Natural killer cell (primary cell): ENCODE measurements at regions not wholly inside any gene's neighbourhood (a gene's known extent, or its start where the extent isn't known, plus 50 kb on each side); places are given as distances from the start of the nearest gene placed in this dataset.
A peak's percentile ranks its signal among the peaks of the same experiment; 100 is the strongest.

Source experiments
- ATAC-seq, 3 donors: fragments of 150-1000 bp in 2 of 3; fragments of 200-7000 bp in 1 of 3; cut with Tn5 transposase; 1 replicate in 1 of 3; 2 replicates in 2 of 3; pipeline ENCODE4 v1.10.0; 2021; ENCODE audit warnings: mild to moderate bottlenecking in 2 of 3, moderate library complexity in 2 of 3
- DNase-seq, 2 donors: peaks; one replicate each; pipeline versions ENCODE4 v3.0.0 to v3.0.0-alpha.2; 2013 to 2021; ENCODE audit warnings: mixed read lengths in 1 of 2
- H3K27ac ChIP-seq: one replicate; pipeline ENCODE4 v1.5.1; 2013; ENCODE audit warnings: mild to moderate bottlenecking, low read length
- H3K27me3 ChIP-seq: one replicate; pipeline ENCODE4 v1.6.1; 2013; ENCODE audit warnings: low read length; ENCODE audit not compliant: control insufficient read depth, insufficient read depth
- H3K36me3 ChIP-seq: one replicate; pipeline ENCODE4 v1.6.1; 2013; ENCODE audit warnings: low read length; ENCODE audit not compliant: control insufficient read depth, insufficient read depth
- H3K4me1 ChIP-seq: one replicate; pipeline ENCODE4 v1.6.1; 2013; ENCODE audit warnings: low read length; ENCODE audit not compliant: control insufficient read depth, insufficient read depth
- H3K4me3 ChIP-seq: one replicate; pipeline ENCODE4 v1.5.1; 2013; ENCODE audit warnings: low read length
- H3K9me3 ChIP-seq: one replicate; pipeline ENCODE4 v1.6.1; 2013; ENCODE audit warnings: low read length; ENCODE audit not compliant: control insufficient read depth, insufficient read depth
- H3K27ac Mint-ChIP-seq, 2 donors: one replicate each; pipeline ENCODE4 v1.8.0; 2022; ENCODE audit warnings: mild to moderate bottlenecking in 2 of 2, mixed read lengths in 2 of 2, moderate library complexity in 1 of 2
- H3K27me3 Mint-ChIP-seq, 2 donors: one replicate each; pipeline ENCODE4 v1.8.0; 2022; ENCODE audit warnings: low read depth in 2 of 2, mixed read lengths in 2 of 2
- H3K36me3 Mint-ChIP-seq: one replicate; pipeline ENCODE4 v1.8.0; 2022; ENCODE audit warnings: mixed read lengths
- H3K4me1 Mint-ChIP-seq, 2 donors: one replicate each; pipeline ENCODE4 v1.8.0; 2022; ENCODE audit warnings: mixed read lengths in 2 of 2
- H3K4me3 Mint-ChIP-seq: one replicate; pipeline ENCODE4 v1.8.0; 2022; ENCODE audit warnings: mild to moderate bottlenecking, moderate library complexity, mixed read lengths
- H3K9me3 Mint-ChIP-seq, 2 donors: one replicate each; pipeline ENCODE4 v1.8.0; 2022; ENCODE audit warnings: mixed read lengths in 2 of 2
- CTCF ChIP-seq: fragments of 200-600 bp; IDR thresholded peaks from one replicate; pipeline ENCODE4 v1.8.0; 2022; ENCODE audit warnings: antibody characterized with exemption
- WGBS: methylation state at CpG from one replicate; pipeline ENCODE4 v1.1.7; 2013; ENCODE audit warnings: missing lambda C conversion rate; ENCODE audit not compliant: insufficient coverage; 5-methylcytosine and 5-hydroxymethylcytosine counted together
- intact Hi-C: fragments of 100-400 bp; cut with micrococcal nuclease; formaldehyde crosslinking; loops from one replicate; pipeline ENCODE4 v1.14.2; 2022

- Histone ChIP-seq H3K27me3 (no peaks in the 10 kb centered on the region), H3K27ac (no peak overlapping the region), H3K4me3 (no peak overlapping the region), H3K36me3 (no peaks in the 10 kb centered on the region), H3K9me3 (no peaks in the 10 kb centered on the region), H3K4me1 (peaks cover 15% of the 10 kb centered on the region)
- Mint-ChIP-seq H3K27ac (peak overlapping the region; percentile 43 to 52), H3K4me3 (no peak overlapping the region), H3K36me3 (no peaks in the 10 kb centered on the region), H3K4me1 (peaks cover 78 to 84% of the 10 kb centered on the region in 2 donors), H3K27me3 (no peaks in the 10 kb centered on the region), H3K9me3 (no peaks in the 10 kb centered on the region)
- ATAC-seq, result no peak
- intact Hi-C loops, result no loop called here
- TF ChIP-seq CTCF, result no peak
- no CpG with 5 or more reads among the region's 4 CpGs for WGBS
- DNase-seq, result no peak
Measured at GRCh38 chr13:74084375-74084935, 49.7 kb downstream of the KLF12 start.

GRCh38 chr13:74082741-74083160 lies 51.5 kb downstream of the KLF12 start:
- Mint-ChIP-seq H3K9me3 (no peaks in the 10 kb centered on the region), H3K27ac (peak overlapping the region; percentile 12 to 60)
- H3K27ac ChIP-seq, result no peak overlapping the region

GRCh38 chr13:74080762-74081161 lies 53.4 kb downstream of the KLF12 start:
- no peaks in the 10 kb centered on the region for H3K9me3 Mint-ChIP-seq
- Histone ChIP-seq H3K36me3 (no peaks in the 10 kb centered on the region), H3K4me1 (peaks cover 3% of the 10 kb centered on the region), H3K27ac (no peak overlapping the region), H3K4me3 (no peak overlapping the region), H3K27me3 (no peaks in the 10 kb centered on the region), H3K9me3 (no peaks in the 10 kb centered on the region)
- peaks cover 64 to 77% of the 10 kb centered on the region in 2 donors for H3K4me1 Mint-ChIP-seq
- H3K4me3 Mint-ChIP-seq, result no peak overlapping the region
- no peaks in the 10 kb centered on the region for H3K36me3 Mint-ChIP-seq
- H3K27ac Mint-ChIP-seq, result peak overlapping the region; percentile 51 to 58
- no CpG with 5 or more reads among the region's 1 CpG for WGBS
- intact Hi-C loops, result no loop called here
- H3K27me3 Mint-ChIP-seq, result no peaks in the 10 kb centered on the region
- TF ChIP-seq CTCF, result no peak
- peak; percentile 29 to 67 (median 41) for ATAC-seq
- peak in 1 of 2 donors; percentile 44 for DNase-seq

More at GRCh38 chr13:74082741-74083160, 51.5 kb downstream of the KLF12 start:
- ATAC-seq (no peak), DNase-seq (no peak)
- Histone ChIP-seq H3K27me3 (no peaks in the 10 kb centered on the region), H3K4me1 (peaks cover 10% of the 10 kb centered on the region), H3K36me3 (no peaks in the 10 kb centered on the region), H3K9me3 (no peaks in the 10 kb centered on the region), H3K4me3 (no peak overlapping the region)
- peaks cover 69 to 81% of the 10 kb centered on the region in 2 donors for H3K4me1 Mint-ChIP-seq
- H3K36me3 Mint-ChIP-seq, result no peaks in the 10 kb centered on the region
- no peak overlapping the region for H3K4me3 Mint-ChIP-seq
- no peak for TF ChIP-seq CTCF
- no peaks in the 10 kb centered on the region for H3K27me3 Mint-ChIP-seq
- no CpG with 5 or more reads among the region's 3 CpGs for WGBS
- intact Hi-C loops, result no loop called here

- Mint-ChIP-seq H3K4me1 (peaks cover 62 to 81% of the 10 kb centered on the region in 2 donors), H3K4me3 (no peak overlapping the region), H3K27me3 (no peaks in the 10 kb centered on the region), H3K36me3 (no peaks in the 10 kb centered on the region), H3K9me3 (no peaks in the 10 kb centered on the region), H3K27ac (no peak overlapping the region)
- ATAC-seq (no peak), DNase-seq (no peak)
- no peaks in the 10 kb centered on the region for H3K9me3 ChIP-seq
- no peaks in the 10 kb centered on the region for H3K27me3 ChIP-seq
- intact Hi-C loops, result loop anchor here (5.0 kb wide), 1 partner anchor 40 kb away; no protein-coding TSS in a partner anchor
- H3K4me3 ChIP-seq, result no peak overlapping the region
- H3K36me3 ChIP-seq, result no peaks in the 10 kb centered on the region
- peaks cover 3% of the 10 kb centered on the region for H3K4me1 ChIP-seq
- no peak for TF ChIP-seq CTCF
- no peak overlapping the region for H3K27ac ChIP-seq
- WGBS, result 93% methylated on average over 2 of the region's 2 CpGs
Measured at GRCh38 chr13:74077792-74078191, 56.4 kb downstream of the KLF12 start.
